ENCODE measurements at regions not wholly inside any gene's neighbourhood (a gene's known extent, or its start where the extent isn't known, plus 50 kb on each side); places are given as distances from the start of the nearest gene placed in this dataset.

DNA sequence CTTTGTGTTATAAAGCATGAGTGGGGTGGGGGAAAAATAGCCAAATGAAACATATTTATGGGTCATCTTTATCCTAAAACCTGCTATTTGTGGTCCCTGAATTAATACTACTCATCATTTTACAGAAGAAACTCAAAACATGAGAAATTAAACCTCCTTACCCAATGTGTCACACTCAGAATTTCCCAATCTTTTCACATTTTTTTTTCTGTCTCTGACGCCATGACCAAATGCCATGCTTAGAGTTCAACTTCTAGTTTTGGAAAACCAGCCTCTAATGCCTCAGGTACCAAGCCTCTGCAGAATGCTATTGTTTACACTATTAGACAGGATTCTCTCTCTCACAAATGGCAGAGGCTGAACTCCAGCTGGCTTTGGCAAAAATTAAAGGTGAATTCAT, 505.5 kb upstream of the WWC1 start:
- no peak for TF ChIP-seq POLR2A (IDR thresholded peaks at IDR 0.05)
- TF ChIP-seq, protein P1, sequence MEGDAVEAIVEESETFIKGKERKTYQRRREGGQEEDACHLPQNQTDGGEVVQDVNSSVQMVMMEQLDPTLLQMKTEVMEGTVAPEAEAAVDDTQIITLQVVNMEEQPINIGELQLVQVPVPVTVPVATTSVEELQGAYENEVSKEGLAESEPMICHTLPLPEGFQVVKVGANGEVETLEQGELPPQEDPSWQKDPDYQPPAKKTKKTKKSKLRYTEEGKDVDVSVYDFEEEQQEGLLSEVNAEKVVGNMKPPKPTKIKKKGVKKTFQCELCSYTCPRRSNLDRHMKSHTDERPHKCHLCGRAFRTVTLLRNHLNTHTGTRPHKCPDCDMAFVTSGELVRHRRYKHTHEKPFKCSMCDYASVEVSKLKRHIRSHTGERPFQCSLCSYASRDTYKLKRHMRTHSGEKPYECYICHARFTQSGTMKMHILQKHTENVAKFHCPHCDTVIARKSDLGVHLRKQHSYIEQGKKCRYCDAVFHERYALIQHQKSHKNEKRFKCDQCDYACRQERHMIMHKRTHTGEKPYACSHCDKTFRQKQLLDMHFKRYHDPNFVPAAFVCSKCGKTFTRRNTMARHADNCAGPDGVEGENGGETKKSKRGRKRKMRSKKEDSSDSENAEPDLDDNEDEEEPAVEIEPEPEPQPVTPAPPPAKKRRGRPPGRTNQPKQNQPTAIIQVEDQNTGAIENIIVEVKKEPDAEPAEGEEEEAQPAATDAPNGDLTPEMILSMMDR (IDR thresholded peaks at IDR 0.05 in 4 of 5, conservative IDR thresholded peaks at IDR 0.05 in 1 of 5): no peak
- intact Hi-C loops (cut with DNase I; ENCODE audit: low total_unique reads): no loop called here

GRCh38 chr5:167786871-167787578, 504.4 kb upstream of the WWC1 start:
- intact Hi-C loops (cut with DNase I; ENCODE audit: low total_unique reads) (no loop called here), in situ Hi-C loops (cut with MboI; ENCODE audit: low sequenced_read_pairs in 4 of 4) (no loop called here)
- Histone ChIP-seq H3K27me3 (no peaks in the 10 kb centered on the region), H3K36me3 (no peaks in the 10 kb centered on the region), H3K4me1 (no peaks in the 10 kb centered on the region), H3K27ac (no peak overlapping the region), H3K9me3 (no peaks in the 10 kb centered on the region), H3K4me3 (no peak overlapping the region)
- ATAC-seq (no peak), DNase-seq (no peak)
- no peak for TF ChIP-seq POLR2A (IDR thresholded peaks at IDR 0.05)
- TF ChIP-seq, protein P1 (IDR thresholded peaks at IDR 0.05 in 4 of 5, conservative IDR thresholded peaks at IDR 0.05 in 1 of 5): no peak

More for the DNA sequence above, 505.5 kb upstream of the WWC1 start:
- in situ Hi-C loops (cut with MboI; ENCODE audit: low sequenced_read_pairs in 4 of 4): no loop called here
- no peaks in the 10 kb centered on the region for H3K36me3 ChIP-seq
- H3K27me3 ChIP-seq: no peaks in the 10 kb centered on the region
- ATAC-seq (no peak), DNase-seq (no peak)
- H3K27ac ChIP-seq: no peak overlapping the region
- no peaks in the 10 kb centered on the region for H3K9me3 ChIP-seq
- H3K4me1 ChIP-seq: no peaks in the 10 kb centered on the region
- H3K4me3 ChIP-seq: no peak overlapping the region

DNA sequence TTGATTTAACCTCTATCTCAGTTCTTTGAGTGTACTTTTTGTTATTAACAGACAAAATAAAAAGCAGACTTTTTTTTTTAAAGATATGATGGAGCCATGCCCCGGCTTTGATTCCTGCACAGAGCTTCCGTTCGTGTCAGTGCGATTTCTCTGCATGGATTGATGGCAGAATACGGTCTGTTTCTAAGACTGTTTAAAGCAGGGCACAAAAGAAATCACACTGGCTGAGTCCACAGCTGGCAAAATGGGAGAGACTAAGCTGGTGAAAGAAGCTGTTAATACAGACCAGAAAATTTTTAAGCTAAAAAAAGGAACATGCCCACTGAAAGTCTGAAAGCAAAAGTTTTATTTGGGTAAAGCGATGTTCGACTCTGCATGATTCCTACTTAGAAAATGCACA, 501.4 kb upstream of the WWC1 start:
- no peaks in the 10 kb centered on the region for H3K9me3 ChIP-seq
- no peak for TF ChIP-seq POLR2A (IDR thresholded peaks at IDR 0.05)
- TF ChIP-seq, protein P1 (IDR thresholded peaks at IDR 0.05 in 4 of 5, conservative IDR thresholded peaks at IDR 0.05 in 1 of 5): no peak
- intact Hi-C loops (cut with DNase I; ENCODE audit: low total_unique reads): no loop called here
- DNase-seq: no peak
- ATAC-seq: no peak
- no peaks in the 10 kb centered on the region for H3K4me1 ChIP-seq
- no peak overlapping the region for H3K27ac ChIP-seq
- H3K4me3 ChIP-seq: no peak overlapping the region
- in situ Hi-C loops (cut with MboI; ENCODE audit: low sequenced_read_pairs in 4 of 4): no loop called here
- no peaks in the 10 kb centered on the region for H3K36me3 ChIP-seq
- H3K27me3 ChIP-seq: no peaks in the 10 kb centered on the region

GRCh38 chr5:167790462-167791260, 500.8 kb upstream of the WWC1 start:
- H3K27ac ChIP-seq: no peak overlapping the region
- DNase-seq (no peak), ATAC-seq (no peak)
- intact Hi-C loops (cut with DNase I; ENCODE audit: low total_unique reads): no loop called here
- H3K36me3 ChIP-seq: no peaks in the 10 kb centered on the region
- no peaks in the 10 kb centered on the region for H3K27me3 ChIP-seq
- in situ Hi-C loops (cut with MboI; ENCODE audit: low sequenced_read_pairs in 4 of 4): no loop called here
- no peak overlapping the region for H3K4me3 ChIP-seq
- no peaks in the 10 kb centered on the region for H3K4me1 ChIP-seq
- no peaks in the 10 kb centered on the region for H3K9me3 ChIP-seq
- no peak for TF ChIP-seq POLR2A (IDR thresholded peaks at IDR 0.05)
- TF ChIP-seq, protein P1 (IDR thresholded peaks at IDR 0.05 in 4 of 5, conservative IDR thresholded peaks at IDR 0.05 in 1 of 5): no peak

All from gastrocnemius medialis (tissue), 4 donors.